ENCODE measurements at regions not wholly inside any gene's neighbourhood (a gene's known extent, or its start where the extent isn't known, plus 50 kb on each side); places are given as distances from the start of the nearest gene placed in this dataset.

DNA sequence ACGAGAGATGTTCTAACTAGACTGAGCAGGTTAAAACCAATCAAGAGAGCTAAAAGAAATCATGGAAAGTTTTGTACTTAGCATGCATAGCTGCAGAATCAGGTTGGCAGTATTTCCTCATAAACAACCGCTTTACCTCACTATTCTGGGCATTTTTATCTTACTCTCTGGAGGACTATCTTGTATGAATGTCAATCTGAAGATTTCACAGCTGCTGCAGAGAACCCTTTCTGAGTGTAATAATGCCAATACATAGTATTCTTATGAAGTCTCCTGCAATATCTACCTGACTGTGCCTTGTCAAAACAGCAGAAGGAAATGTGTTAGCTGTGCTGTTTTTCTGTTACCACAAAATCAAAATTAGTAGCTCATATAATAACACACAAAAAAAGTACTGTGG is 705.9 kb upstream of the FSHR start:
- H3K27ac ChIP-seq (ENCODE audit: low read depth in 1 of 2, low read length in 2 of 2): no peak overlapping the region
- no CpG with 5 or more reads among the region's 2 CpGs for WGBS (ENCODE audit: insufficient coverage)
- H3K9ac ChIP-seq (ENCODE audit: insufficient read depth, low read length, poor library complexity, severe bottlenecking): no peak overlapping the region
- no peaks in the 10 kb centered on the region for H3K4me1 ChIP-seq (ENCODE audit: control insufficient read depth in 1 of 2, insufficient read depth in 2 of 2, low read length in 2 of 2)
- TF ChIP-seq, protein P1, sequence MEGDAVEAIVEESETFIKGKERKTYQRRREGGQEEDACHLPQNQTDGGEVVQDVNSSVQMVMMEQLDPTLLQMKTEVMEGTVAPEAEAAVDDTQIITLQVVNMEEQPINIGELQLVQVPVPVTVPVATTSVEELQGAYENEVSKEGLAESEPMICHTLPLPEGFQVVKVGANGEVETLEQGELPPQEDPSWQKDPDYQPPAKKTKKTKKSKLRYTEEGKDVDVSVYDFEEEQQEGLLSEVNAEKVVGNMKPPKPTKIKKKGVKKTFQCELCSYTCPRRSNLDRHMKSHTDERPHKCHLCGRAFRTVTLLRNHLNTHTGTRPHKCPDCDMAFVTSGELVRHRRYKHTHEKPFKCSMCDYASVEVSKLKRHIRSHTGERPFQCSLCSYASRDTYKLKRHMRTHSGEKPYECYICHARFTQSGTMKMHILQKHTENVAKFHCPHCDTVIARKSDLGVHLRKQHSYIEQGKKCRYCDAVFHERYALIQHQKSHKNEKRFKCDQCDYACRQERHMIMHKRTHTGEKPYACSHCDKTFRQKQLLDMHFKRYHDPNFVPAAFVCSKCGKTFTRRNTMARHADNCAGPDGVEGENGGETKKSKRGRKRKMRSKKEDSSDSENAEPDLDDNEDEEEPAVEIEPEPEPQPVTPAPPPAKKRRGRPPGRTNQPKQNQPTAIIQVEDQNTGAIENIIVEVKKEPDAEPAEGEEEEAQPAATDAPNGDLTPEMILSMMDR (IDR thresholded peaks at IDR 0.05): no peak
- H3K9me3 ChIP-seq (replicated peaks in 1 of 2; ENCODE audit: control insufficient read depth in 1 of 2, insufficient read depth in 1 of 2, low read length in 2 of 2): no peaks in the 10 kb centered on the region
- H4K20me1 ChIP-seq (ENCODE audit: insufficient read depth, low read length): no peaks in the 10 kb centered on the region
- no peak for DNase-seq
- H3K27ac Mint-ChIP-seq: no peak overlapping the region
- no peaks in the 10 kb centered on the region for H3K27me3 ChIP-seq (ENCODE audit: control insufficient read depth in 2 of 2, insufficient read depth in 2 of 2, low read length in 2 of 2)
- no peak overlapping the region for H3K4me3 Mint-ChIP-seq
- H3K4me3 ChIP-seq (replicated peaks in 1 of 3; ENCODE audit: low read depth in 2 of 3, low read length in 3 of 3): no peak overlapping the region
- H3K36me3 Mint-ChIP-seq: no peaks in the 10 kb centered on the region
- intact Hi-C loops (cut with micrococcal nuclease): no loop called here
- H3K79me2 ChIP-seq (ENCODE audit: insufficient read depth, low read length): no peaks in the 10 kb centered on the region
- H2AFZ ChIP-seq (ENCODE audit: insufficient read depth, low read depth, low read length, poor library complexity, severe bottlenecking): no peak overlapping the region
- H3K27me3 Mint-ChIP-seq (ENCODE audit: low read depth in 3 of 3): no peaks in the 10 kb centered on the region
- H3K9me3 Mint-ChIP-seq: peaks cover 0 to 7% (median 0%) of the 10 kb centered on the region in 7 donors
- H3K4me2 ChIP-seq (replicated peaks; ENCODE audit: extremely low read depth, low read length, poor library complexity, severe bottlenecking): no peak overlapping the region
- no peaks in the 10 kb centered on the region for H3K36me3 ChIP-seq (replicated peaks in 1 of 2; ENCODE audit: control insufficient read depth in 1 of 2, insufficient read depth in 2 of 2, low read length in 2 of 2)
- H3K4me1 Mint-ChIP-seq: no peaks in the 10 kb centered on the region

GRCh38 chr2:49858657-49859056 is 704.3 kb upstream of the FSHR start:
- DNase-seq: no peak
- no peaks in the 10 kb centered on the region for H3K4me1 Mint-ChIP-seq
- H3K9me3 Mint-ChIP-seq: peaks cover 0 to 7% (median 0%) of the 10 kb centered on the region in 7 donors
- no peak overlapping the region for H3K27ac Mint-ChIP-seq
- no peaks in the 10 kb centered on the region for H3K9me3 ChIP-seq (replicated peaks in 1 of 2; ENCODE audit: control insufficient read depth in 1 of 2, insufficient read depth in 1 of 2, low read length in 2 of 2)
- no peak overlapping the region for H3K27ac ChIP-seq (ENCODE audit: low read depth in 1 of 2, low read length in 2 of 2)
- H3K27me3 ChIP-seq (ENCODE audit: control insufficient read depth in 2 of 2, insufficient read depth in 2 of 2, low read length in 2 of 2): no peaks in the 10 kb centered on the region
- H3K4me3 Mint-ChIP-seq: no peak overlapping the region
- no CpG with 5 or more reads among the region's 2 CpGs for WGBS (ENCODE audit: insufficient coverage)
- TF ChIP-seq, protein P1 (IDR thresholded peaks at IDR 0.05): no peak
- H3K27me3 Mint-ChIP-seq (ENCODE audit: low read depth in 3 of 3): no peaks in the 10 kb centered on the region
- no peak overlapping the region for H2AFZ ChIP-seq (ENCODE audit: insufficient read depth, low read depth, low read length, poor library complexity, severe bottlenecking)
- H4K20me1 ChIP-seq (ENCODE audit: insufficient read depth, low read length): no peaks in the 10 kb centered on the region
- no peaks in the 10 kb centered on the region for H3K36me3 Mint-ChIP-seq
- intact Hi-C loops (cut with micrococcal nuclease): no loop called here
- no peak overlapping the region for H3K9ac ChIP-seq (ENCODE audit: insufficient read depth, low read length, poor library complexity, severe bottlenecking)
- no peak overlapping the region for H3K4me3 ChIP-seq (replicated peaks in 1 of 3; ENCODE audit: low read depth in 2 of 3, low read length in 3 of 3)
- H3K4me1 ChIP-seq (ENCODE audit: control insufficient read depth in 1 of 2, insufficient read depth in 2 of 2, low read length in 2 of 2): no peaks in the 10 kb centered on the region
- no peaks in the 10 kb centered on the region for H3K36me3 ChIP-seq (replicated peaks in 1 of 2; ENCODE audit: control insufficient read depth in 1 of 2, insufficient read depth in 2 of 2, low read length in 2 of 2)
- H3K79me2 ChIP-seq (ENCODE audit: insufficient read depth, low read length): no peaks in the 10 kb centered on the region
- H3K4me2 ChIP-seq (replicated peaks; ENCODE audit: extremely low read depth, low read length, poor library complexity, severe bottlenecking): no peak overlapping the region

Data from CD14-positive monocyte (primary cell).